Vagina (tissue), 2 donors: ENCODE measurements at regions not wholly inside any gene's neighbourhood (a gene's known extent, or its start where the extent isn't known, plus 50 kb on each side); places are given as distances from the start of the nearest gene placed in this dataset.

Experiments used
- POLR2A ChIP-seq, 2 donors: fragments of 450-650 bp; IDR thresholded peaks; one replicate each; pipeline ENCODE4 v1.6.1; 2017; ENCODE audit warnings: antibody characterized with exemption in 2 of 2, mild to moderate bottlenecking in 2 of 2, moderate library complexity in 2 of 2
- TF ChIP-seq, protein P1 (sequence below), 3 experiments: fragments of 450-650 bp in 2 of 3; fragments of 200-600 bp in 1 of 3; sonication (generic) in 1 of 3; IDR thresholded peaks; one replicate each; pipeline ENCODE4 v1.5.1; 2017 to 2019; ENCODE audit warnings: antibody characterized with exemption in 3 of 3, mild to moderate bottlenecking in 2 of 3, moderate library complexity in 2 of 3

DNA sequence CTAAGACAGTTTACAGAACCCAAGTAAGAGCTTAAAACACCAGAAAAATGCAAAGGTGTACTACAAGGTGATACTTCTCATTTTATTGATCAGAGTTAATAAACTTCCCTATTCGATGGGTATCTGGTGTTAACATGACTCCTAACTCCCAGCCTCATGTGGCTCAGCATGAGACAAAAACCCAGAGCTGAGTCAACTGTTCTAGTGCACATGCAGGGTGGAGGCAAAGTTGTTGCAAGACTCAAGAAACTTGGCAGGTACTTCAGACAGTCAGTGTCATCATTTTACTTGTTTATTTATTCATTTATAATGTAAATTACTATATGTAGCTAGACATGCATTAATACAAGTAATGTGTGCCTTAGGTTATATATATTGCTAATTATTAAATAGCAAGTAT is 216.6 kb upstream of the DSEL start:
- TF ChIP-seq, protein P1, sequence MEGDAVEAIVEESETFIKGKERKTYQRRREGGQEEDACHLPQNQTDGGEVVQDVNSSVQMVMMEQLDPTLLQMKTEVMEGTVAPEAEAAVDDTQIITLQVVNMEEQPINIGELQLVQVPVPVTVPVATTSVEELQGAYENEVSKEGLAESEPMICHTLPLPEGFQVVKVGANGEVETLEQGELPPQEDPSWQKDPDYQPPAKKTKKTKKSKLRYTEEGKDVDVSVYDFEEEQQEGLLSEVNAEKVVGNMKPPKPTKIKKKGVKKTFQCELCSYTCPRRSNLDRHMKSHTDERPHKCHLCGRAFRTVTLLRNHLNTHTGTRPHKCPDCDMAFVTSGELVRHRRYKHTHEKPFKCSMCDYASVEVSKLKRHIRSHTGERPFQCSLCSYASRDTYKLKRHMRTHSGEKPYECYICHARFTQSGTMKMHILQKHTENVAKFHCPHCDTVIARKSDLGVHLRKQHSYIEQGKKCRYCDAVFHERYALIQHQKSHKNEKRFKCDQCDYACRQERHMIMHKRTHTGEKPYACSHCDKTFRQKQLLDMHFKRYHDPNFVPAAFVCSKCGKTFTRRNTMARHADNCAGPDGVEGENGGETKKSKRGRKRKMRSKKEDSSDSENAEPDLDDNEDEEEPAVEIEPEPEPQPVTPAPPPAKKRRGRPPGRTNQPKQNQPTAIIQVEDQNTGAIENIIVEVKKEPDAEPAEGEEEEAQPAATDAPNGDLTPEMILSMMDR (IDR thresholded peaks at IDR 0.05), result no peak
- TF ChIP-seq POLR2A (IDR thresholded peaks at IDR 0.05), result no peak
